Natural killer cell (primary cell): ENCODE measurements at regions not wholly inside any gene's neighbourhood (a gene's known extent, or its start where the extent isn't known, plus 50 kb on each side); places are given as distances from the start of the nearest gene placed in this dataset.
"Not testable (repeated sequence)": the region's sequence is repeated elsewhere in the genome, so short reads cannot be mapped to it uniquely, and the experiment has no call there.

Experiments used
- ATAC-seq, 3 donors: fragments of 150-1000 bp in 2 of 3; fragments of 200-7000 bp in 1 of 3; cut with Tn5 transposase; 1 replicate in 1 of 3; 2 replicates in 2 of 3; pipeline ENCODE4 v1.10.0; 2021; ENCODE audit warnings: mild to moderate bottlenecking in 2 of 3, moderate library complexity in 2 of 3
- DNase-seq, 2 donors: peaks; one replicate each; pipeline versions ENCODE4 v3.0.0 to v3.0.0-alpha.2; 2013 to 2021; ENCODE audit warnings: mixed read lengths in 1 of 2
- H3K27ac ChIP-seq: one replicate; pipeline ENCODE4 v1.5.1; 2013; ENCODE audit warnings: mild to moderate bottlenecking, low read length
- H3K27me3 ChIP-seq: one replicate; pipeline ENCODE4 v1.6.1; 2013; ENCODE audit warnings: low read length; ENCODE audit not compliant: control insufficient read depth, insufficient read depth
- H3K36me3 ChIP-seq: one replicate; pipeline ENCODE4 v1.6.1; 2013; ENCODE audit warnings: low read length; ENCODE audit not compliant: control insufficient read depth, insufficient read depth
- H3K4me1 ChIP-seq: one replicate; pipeline ENCODE4 v1.6.1; 2013; ENCODE audit warnings: low read length; ENCODE audit not compliant: control insufficient read depth, insufficient read depth
- H3K4me3 ChIP-seq: one replicate; pipeline ENCODE4 v1.5.1; 2013; ENCODE audit warnings: low read length
- H3K9me3 ChIP-seq: one replicate; pipeline ENCODE4 v1.6.1; 2013; ENCODE audit warnings: low read length; ENCODE audit not compliant: control insufficient read depth, insufficient read depth
- H3K27ac Mint-ChIP-seq, 2 donors: one replicate each; pipeline ENCODE4 v1.8.0; 2022; ENCODE audit warnings: mild to moderate bottlenecking in 2 of 2, mixed read lengths in 2 of 2, moderate library complexity in 1 of 2
- H3K27me3 Mint-ChIP-seq, 2 donors: one replicate each; pipeline ENCODE4 v1.8.0; 2022; ENCODE audit warnings: low read depth in 2 of 2, mixed read lengths in 2 of 2
- H3K36me3 Mint-ChIP-seq: one replicate; pipeline ENCODE4 v1.8.0; 2022; ENCODE audit warnings: mixed read lengths
- H3K4me1 Mint-ChIP-seq, 2 donors: one replicate each; pipeline ENCODE4 v1.8.0; 2022; ENCODE audit warnings: mixed read lengths in 2 of 2
- H3K4me3 Mint-ChIP-seq: one replicate; pipeline ENCODE4 v1.8.0; 2022; ENCODE audit warnings: mild to moderate bottlenecking, moderate library complexity, mixed read lengths
- H3K9me3 Mint-ChIP-seq, 2 donors: one replicate each; pipeline ENCODE4 v1.8.0; 2022; ENCODE audit warnings: mixed read lengths in 2 of 2
- CTCF ChIP-seq: fragments of 200-600 bp; IDR thresholded peaks from one replicate; pipeline ENCODE4 v1.8.0; 2022; ENCODE audit warnings: antibody characterized with exemption
- WGBS: methylation state at CpG from one replicate; pipeline ENCODE4 v1.1.7; 2013; ENCODE audit warnings: missing lambda C conversion rate; ENCODE audit not compliant: insufficient coverage; 5-methylcytosine and 5-hydroxymethylcytosine counted together
- intact Hi-C: fragments of 100-400 bp; cut with micrococcal nuclease; formaldehyde crosslinking; loops from one replicate; pipeline ENCODE4 v1.14.2; 2022

- Mint-ChIP-seq H3K4me1 (no peaks in the 10 kb centered on the region), H3K27me3 (no peaks in the 10 kb centered on the region), H3K36me3 (no peaks in the 10 kb centered on the region), H3K4me3 (no peak overlapping the region), H3K9me3 (peaks cover 9 to 12% of the 10 kb centered on the region in 2 donors), H3K27ac (no peak overlapping the region)
- Histone ChIP-seq H3K27me3 (no peaks in the 10 kb centered on the region), H3K36me3 (no peaks in the 10 kb centered on the region), H3K4me1 (no peaks in the 10 kb centered on the region), H3K27ac (no peak overlapping the region), H3K4me3 (no peak overlapping the region), H3K9me3 (peaks cover 7% of the 10 kb centered on the region)
- no peak for TF ChIP-seq CTCF
- intact Hi-C loops, result no loop called here
- DNase-seq (no peak), ATAC-seq (no peak)
- WGBS, result 89% methylated on average over 3 of the region's 3 CpGs
These were observed 504.0 kb upstream of the OLFM3 start for GRCh38 chr1:102500758-102501157.

- Histone ChIP-seq H3K4me3 (no peak overlapping the region), H3K27ac (no peak overlapping the region), H3K4me1 (no peaks in the 10 kb centered on the region), H3K36me3 (no peaks in the 10 kb centered on the region), H3K27me3 (no peaks in the 10 kb centered on the region), H3K9me3 (peaks cover 7% of the 10 kb centered on the region)
- H3K27ac Mint-ChIP-seq, result no peak overlapping the region
- H3K27me3 Mint-ChIP-seq, result no peaks in the 10 kb centered on the region
- H3K4me3 Mint-ChIP-seq, result no peak overlapping the region
- no peak for TF ChIP-seq CTCF
- H3K9me3 Mint-ChIP-seq, result peaks cover 19% of the 10 kb centered on the region in 2 donors
- DNase-seq (no peak), ATAC-seq (no peak)
- H3K36me3 Mint-ChIP-seq, result no peaks in the 10 kb centered on the region
- no peaks in the 10 kb centered on the region for H3K4me1 Mint-ChIP-seq
- intact Hi-C loops, result no loop called here
- WGBS, result 78% methylated on average over 2 of the region's 2 CpGs
These were observed 502.2 kb upstream of the OLFM3 start for GRCh38 chr1:102498929-102499328.

GRCh38 chr1:102497810-102498209 lies 501.1 kb upstream of the OLFM3 start:
- peaks cover 22 to 24% of the 10 kb centered on the region in 2 donors for H3K9me3 Mint-ChIP-seq
- H3K36me3 Mint-ChIP-seq, ATAC-seq, H3K27me3 ChIP-seq, H3K36me3 ChIP-seq, H3K27me3 Mint-ChIP-seq, intact Hi-C loops, H3K27ac Mint-ChIP-seq, H3K4me3 ChIP-seq, H3K27ac ChIP-seq, H3K4me3 Mint-ChIP-seq, H3K9me3 ChIP-seq, H3K4me1 Mint-ChIP-seq, H3K4me1 ChIP-seq, DNase-seq: not testable (repeated sequence)
- 80% methylated on average over 3 of the region's 3 CpGs for WGBS

GRCh38 chr1:102472520-102472919 lies 475.8 kb upstream of the OLFM3 start:
- no peaks in the 10 kb centered on the region for H3K4me1 ChIP-seq
- Mint-ChIP-seq H3K27me3 (no peaks in the 10 kb centered on the region), H3K4me3 (no peak overlapping the region), H3K4me1 (no peaks in the 10 kb centered on the region), H3K27ac (no peak overlapping the region), H3K9me3 (peaks cover 12 to 13% of the 10 kb centered on the region in 2 donors), H3K36me3 (no peaks in the 10 kb centered on the region)
- no peaks in the 10 kb centered on the region for H3K9me3 ChIP-seq
- no peak overlapping the region for H3K27ac ChIP-seq
- DNase-seq (no peak), ATAC-seq (no peak)
- H3K4me3 ChIP-seq, result no peak overlapping the region
- whole genome bisulfite sequencing, result 73% methylated on average over 1 of the region's 1 CpG
- TF ChIP-seq CTCF, result no peak
- H3K36me3 ChIP-seq, result no peaks in the 10 kb centered on the region
- H3K27me3 ChIP-seq, result no peaks in the 10 kb centered on the region
- intact Hi-C loops, result no loop called here
